Transverse colon (tissue), 4 donors: ENCODE measurements at regions not wholly inside any gene's neighbourhood (a gene's known extent, or its start where the extent isn't known, plus 50 kb on each side); places are given as distances from the start of the nearest gene placed in this dataset.

ENCODE experiments used
- DNase-seq: peaks from one replicate; pipeline ENCODE4 v3.0.0-alpha.2; 2019
- H3K27ac ChIP-seq, 4 donors: fragments of 200-600 bp; sonication (generic); 2 replicates each; pipeline ENCODE4 v1.5.1; 2016 to 2018; ENCODE audit warnings: inconsistent platforms in 4 of 4
- H3K27me3 ChIP-seq: fragments of 200-600 bp; sonication (generic); 2 replicates; pipeline ENCODE4 v1.5.1; 2017; ENCODE audit warnings: inconsistent platforms
- H3K36me3 ChIP-seq, 4 donors: fragments of 200-600 bp; sonication (generic); 2 replicates each; pipeline ENCODE4 v1.5.1; 2017 to 2019; ENCODE audit warnings: inconsistent platforms in 4 of 4
- H3K4me1 ChIP-seq, 4 donors: fragments of 200-600 bp; sonication (generic); 2 replicates each; pipeline ENCODE4 v1.5.1; 2017 to 2020; ENCODE audit warnings: inconsistent platforms in 4 of 4
- H3K4me3 ChIP-seq, 4 donors: fragments of 200-600 bp; sonication (generic); 1 replicate in 1 of 4; 2 replicates in 3 of 4; pipeline versions ENCODE4 v1.5.1 to v1.6.1; 2017 to 2019; ENCODE audit warnings: inconsistent platforms in 4 of 4
- H3K9me3 ChIP-seq, 2 donors: fragments of 200-600 bp; sonication (generic); 2 replicates each; pipeline ENCODE4 v1.5.1; 2017 to 2019; ENCODE audit warnings: inconsistent platforms in 2 of 2
- EP300 ChIP-seq: sonication (generic); formaldehyde crosslinking; IDR thresholded peaks from one replicate; pipeline ENCODE4 v1.6.1; 2017; ENCODE audit warnings: antibody characterized with exemption, low read depth
- POLR2A ChIP-seq: fragments of 450-650 bp; IDR thresholded peaks from one replicate; pipeline ENCODE4 v1.6.1; 2016; ENCODE audit warnings: antibody characterized with exemption, mild to moderate bottlenecking, moderate library complexity
- POLR2AphosphoS5 ChIP-seq, 3 donors: sonication (generic); formaldehyde crosslinking; IDR thresholded peaks; one replicate each; pipeline ENCODE4 v1.6.1; 2016; ENCODE audit warnings: antibody characterized with exemption in 3 of 3
- WGBS, 2 donors: methylation state at CpG; one replicate each; pipeline ENCODE4 v1.1.5; 2018; ENCODE audit warnings: low coverage in 1 of 2; 5-methylcytosine and 5-hydroxymethylcytosine counted together
- in situ Hi-C, 4 donors: fragments of 200-750 bp; cut with MboI; loops; one replicate each; pipeline versions ENCODE4 v1.15.0 to v1.15.1; 2017; ENCODE audit warnings: low sequenced_read_pairs in 3 of 4, low pct_ligation_motif_present in 1 of 4, low pct_unique_long_range_greater_than_20kb in 1 of 4
- intact Hi-C: fragments of 100-400 bp; cut with DNase I; formaldehyde crosslinking; loops from one replicate; pipeline ENCODE4 v1.15.1; 2023; ENCODE audit warnings: low total_unique reads
- TF ChIP-seq, protein P1 (sequence below), 5 experiments: fragments of 200-600 bp in 3 of 5; fragments of 450-650 bp in 2 of 5; sonication (generic) in 3 of 5; IDR thresholded peaks; 1 replicate in 2 of 5; 2 replicates in 3 of 5; pipeline ENCODE4 v1.5.1; 2016 to 2017; ENCODE audit warnings: antibody characterized with exemption in 5 of 5, inconsistent platforms in 3 of 5, mild to moderate bottlenecking in 2 of 5, moderate library complexity in 1 of 5

- peak; percentile 37 for DNase-seq
- H3K4me3 ChIP-seq: no peak overlapping the region
- H3K27me3 ChIP-seq: no peaks in the 10 kb centered on the region
- H3K9me3 ChIP-seq: no peaks in the 10 kb centered on the region
- peaks cover 0 to 25% (median 14%) of the 10 kb centered on the region in 4 donors for H3K4me1 ChIP-seq
- in situ Hi-C loops: no loop called here
- no peak overlapping the region for H3K27ac ChIP-seq
- TF ChIP-seq POLR2A (no peak), POLR2AphosphoS5 (IDR thresholded peaks at IDR 0.05) (no peak)
- 53 to 64% methylated on average over 3 to 6 of the region's 6 CpGs for WGBS, 2 donors
- intact Hi-C loops: no loop called here
- no peaks in the 10 kb centered on the region for H3K36me3 ChIP-seq
Observed at GRCh38 chr21:35860189-35860869, 200.0 kb downstream of the SETD4 start.

DNA sequence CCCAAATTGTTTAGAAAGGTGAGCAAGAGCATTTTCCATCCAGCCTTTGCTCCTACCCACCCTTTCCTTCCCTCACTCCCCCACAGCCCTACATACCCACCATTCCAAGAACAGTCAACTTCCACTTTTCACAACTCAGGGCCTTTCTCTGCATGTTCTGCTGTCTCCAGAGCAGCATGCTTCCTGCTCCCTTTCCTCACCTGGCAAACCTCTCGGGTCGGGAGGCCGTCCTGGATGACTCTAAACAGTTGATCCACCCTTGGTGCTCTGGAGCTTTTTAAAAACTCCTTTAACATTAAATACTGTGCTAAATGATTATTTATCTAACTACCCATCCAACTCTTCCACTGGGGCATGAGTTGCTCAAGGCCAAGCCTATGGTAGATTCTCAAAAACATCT lies 200.6 kb downstream of the SETD4 start:
- Histone ChIP-seq H3K4me1 (peaks cover 0 to 25% (median 14%) of the 10 kb centered on the region in 4 donors), H3K9me3 (no peaks in the 10 kb centered on the region), H3K4me3 (no peak overlapping the region), H3K27me3 (no peaks in the 10 kb centered on the region), H3K27ac (no peak overlapping the region), H3K36me3 (no peaks in the 10 kb centered on the region)
- DNase-seq: no peak
- 55 to 71% methylated on average over 3 of the region's 3 CpGs for WGBS, 2 donors
- in situ Hi-C loops (no loop called here), intact Hi-C loops (no loop called here)
- no peak for TF ChIP-seq POLR2A
- TF ChIP-seq, protein P1, sequence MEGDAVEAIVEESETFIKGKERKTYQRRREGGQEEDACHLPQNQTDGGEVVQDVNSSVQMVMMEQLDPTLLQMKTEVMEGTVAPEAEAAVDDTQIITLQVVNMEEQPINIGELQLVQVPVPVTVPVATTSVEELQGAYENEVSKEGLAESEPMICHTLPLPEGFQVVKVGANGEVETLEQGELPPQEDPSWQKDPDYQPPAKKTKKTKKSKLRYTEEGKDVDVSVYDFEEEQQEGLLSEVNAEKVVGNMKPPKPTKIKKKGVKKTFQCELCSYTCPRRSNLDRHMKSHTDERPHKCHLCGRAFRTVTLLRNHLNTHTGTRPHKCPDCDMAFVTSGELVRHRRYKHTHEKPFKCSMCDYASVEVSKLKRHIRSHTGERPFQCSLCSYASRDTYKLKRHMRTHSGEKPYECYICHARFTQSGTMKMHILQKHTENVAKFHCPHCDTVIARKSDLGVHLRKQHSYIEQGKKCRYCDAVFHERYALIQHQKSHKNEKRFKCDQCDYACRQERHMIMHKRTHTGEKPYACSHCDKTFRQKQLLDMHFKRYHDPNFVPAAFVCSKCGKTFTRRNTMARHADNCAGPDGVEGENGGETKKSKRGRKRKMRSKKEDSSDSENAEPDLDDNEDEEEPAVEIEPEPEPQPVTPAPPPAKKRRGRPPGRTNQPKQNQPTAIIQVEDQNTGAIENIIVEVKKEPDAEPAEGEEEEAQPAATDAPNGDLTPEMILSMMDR (IDR thresholded peaks at IDR 0.05): no peak
- no peak for TF ChIP-seq POLR2AphosphoS5 (IDR thresholded peaks at IDR 0.05)
- TF ChIP-seq EP300: no peak

- 86 to 93% methylated on average over 2 of the region's 2 CpGs for WGBS, 2 donors
- Histone ChIP-seq H3K27me3 (peaks cover 10% of the 10 kb centered on the region), H3K27ac (no peak overlapping the region), H3K4me3 (no peak overlapping the region), H3K9me3 (no peaks in the 10 kb centered on the region), H3K4me1 (peaks cover 0 to 28% (median 14%) of the 10 kb centered on the region in 4 donors), H3K36me3 (no peaks in the 10 kb centered on the region)
- intact Hi-C loops (no loop called here), in situ Hi-C loops (no loop called here)
- TF ChIP-seq POLR2A (no peak), POLR2AphosphoS5 (IDR thresholded peaks at IDR 0.05) (no peak), EP300 (no peak)
- TF ChIP-seq, protein P1 (IDR thresholded peaks at IDR 0.05): no peak
- no peak for DNase-seq
Observed at GRCh38 chr21:35857095-35857494, 203.2 kb downstream of the SETD4 start.

GRCh38 chr21:35855484-35855883 lies 204.8 kb downstream of the SETD4 start:
- Histone ChIP-seq H3K36me3 (no peaks in the 10 kb centered on the region), H3K4me3 (no peak overlapping the region), H3K27me3 (peaks cover 12% of the 10 kb centered on the region), H3K9me3 (no peaks in the 10 kb centered on the region), H3K4me1 (peaks cover 0 to 19% (median 4%) of the 10 kb centered on the region in 4 donors), H3K27ac (no peak overlapping the region)
- DNase-seq: no peak
- TF ChIP-seq POLR2AphosphoS5 (IDR thresholded peaks at IDR 0.05): no peak
- TF ChIP-seq, protein P1 (IDR thresholded peaks at IDR 0.05): no peak
- no peak for TF ChIP-seq EP300
- no peak for TF ChIP-seq POLR2A
- 61 to 83% methylated on average over 2 of the region's 2 CpGs for WGBS, 2 donors
- intact Hi-C loops (no loop called here), in situ Hi-C loops (no loop called here)

DNA sequence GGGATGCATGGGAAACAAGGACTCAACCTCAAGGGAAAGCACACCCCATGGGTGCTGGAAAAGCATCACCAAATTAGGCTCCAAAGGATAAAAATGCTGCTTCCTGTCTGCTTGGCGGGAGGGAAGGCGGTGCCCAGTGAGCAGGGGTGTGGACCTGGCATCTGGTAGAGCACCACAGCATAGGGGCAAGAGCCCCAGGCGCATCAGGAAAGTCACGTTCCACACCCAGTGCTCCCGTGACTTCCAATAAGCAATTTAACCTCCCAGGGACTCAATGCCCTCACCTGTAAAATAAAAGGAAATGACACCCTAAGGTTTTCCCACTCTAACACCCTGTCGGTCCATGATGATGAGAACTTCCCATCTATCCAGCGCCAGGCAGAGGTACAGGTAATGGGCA lies 206.0 kb downstream of the SETD4 start:
- Histone ChIP-seq H3K4me1 (peaks cover 0 to 16% (median 0%) of the 10 kb centered on the region in 4 donors), H3K36me3 (no peaks in the 10 kb centered on the region), H3K27me3 (peaks cover 16% of the 10 kb centered on the region), H3K9me3 (no peaks in the 10 kb centered on the region), H3K4me3 (no peak overlapping the region), H3K27ac (no peak overlapping the region)
- in situ Hi-C loops (no loop called here), intact Hi-C loops (no loop called here)
- no peak for DNase-seq
- 84 to 100% methylated on average over 2 to 7 of the region's 7 CpGs for WGBS, 2 donors
- TF ChIP-seq POLR2AphosphoS5 (IDR thresholded peaks at IDR 0.05): no peak
- TF ChIP-seq POLR2A: no peak
- TF ChIP-seq, protein P1 (IDR thresholded peaks at IDR 0.05): no peak
- no peak for TF ChIP-seq EP300
